HCT116 (cell line): ENCODE measurements at regions not wholly inside any gene's neighbourhood (a gene's known extent, or its start where the extent isn't known, plus 50 kb on each side); places are given as distances from the start of the nearest gene placed in this dataset.

Source experiments
- ATAC-seq: fragments of 200-7000 bp; cut with Tn5 transposase; 2 replicates; pipeline ENCODE4 v1.9.1; 2020; ENCODE audit warnings: mild to moderate bottlenecking, moderate library complexity
- BruUV-seq: library from RNA; stranded (reverse); fragments of 400-500 nt; replicated peaks from 2 replicates; lab custom pipeline; 2021; lab: Mats Ljungman, UMichigan
- CTCF ChIA-PET: fragments of 300-600 bp; sonication (Branson Sonifier 250); formaldehyde crosslinking; loops from one replicate; lab custom pipeline; 2021; ENCODE audit warnings: antibody characterized with exemption; lab: Charles Lee
- POLR2A ChIA-PET: fragments of 300-600, 350-600 bp; sonication (Branson Sonifier 250); formaldehyde crosslinking; loops from one replicate; lab custom pipeline; 2021; ENCODE audit warnings: antibody characterized with exemption; lab: Charles Lee
- RAD21 ChIA-PET, 2 experiments: fragments of 300-600 bp; sonication (Branson Sonifier 250); formaldehyde crosslinking; loops; one replicate each; lab custom pipeline; 2023; ENCODE audit warnings: low total read pairs in 2 of 2; ENCODE audit not compliant: uncharacterized antibody in 2 of 2, unreplicated experiment in 2 of 2, low non-redundant PET in 1 of 2; lab: Charles Lee
- DNase-seq: peaks from one replicate; pipeline ENCODE4 v3.0.0-alpha.2; 2010; ENCODE audit warnings: low read depth, low spot score
- H2AFZ ChIP-seq: fragments of 200-600 bp; shearing (Covaris generic), sonication (generic); 2 replicates; pipeline ENCODE4 v1.6.1; 2017; ENCODE audit warnings: low read depth, mixed run types, mixed read lengths, antibody characterized with exemption, low read length; ENCODE audit not compliant: poor library complexity, severe bottlenecking
- H3K27ac ChIP-seq: 2 replicates; pipeline ENCODE4 v1.5.1; 2012; ENCODE audit warnings: low read depth, low read length
- H3K27me3 ChIP-seq: fragments of 200-600 bp; sonication (generic); 2 replicates; pipeline ENCODE4 v1.6.1; 2016; ENCODE audit warnings: mixed run types, low read length, mixed read lengths; ENCODE audit not compliant: insufficient read depth
- H3K36me3 ChIP-seq, 2 experiments: fragments of 200-500 bp in 1 of 2; fragments of 200-600 bp in 1 of 2; sonication (Bioruptor generic) in 1 of 2; sonication (generic) in 1 of 2; 2 replicates each; pipeline versions ENCODE4 v1.5.1 to v1.6.1; 2014 to 2016; ENCODE audit warnings: low read length in 2 of 2, inconsistent platforms in 1 of 2, mixed read lengths in 1 of 2, mixed run types in 1 of 2; ENCODE audit not compliant: insufficient read depth in 2 of 2, control insufficient read depth in 1 of 2
- H3K4me1 ChIP-seq, 2 experiments: fragments of 200-600 bp in 1 of 2; sonication (generic) in 1 of 2; 2 replicates each; pipeline versions ENCODE4 v1.5.1 to v1.6.1; 2012 to 2017; ENCODE audit warnings: low read length in 2 of 2, inconsistent platforms in 1 of 2, mild to moderate bottlenecking in 1 of 2, mixed read lengths in 1 of 2, mixed run types in 1 of 2, moderate library complexity in 1 of 2; ENCODE audit not compliant: insufficient read depth in 2 of 2, control insufficient read depth in 1 of 2
- H3K4me2 ChIP-seq: fragments of 200-600 bp; sonication (generic); 2 replicates; pipeline ENCODE4 v1.6.1; 2017; ENCODE audit warnings: mixed run types, low read length, mixed read lengths
- H3K4me3 ChIP-seq, 2 experiments: fragments of 200-600 bp in 1 of 2; sonication (generic) in 1 of 2; replicated peaks in 1 of 2; 2 replicates each; pipeline ENCODE4 v1.5.1; 2011 to 2016; ENCODE audit warnings: low read length in 2 of 2, control low read depth in 1 of 2, low read depth in 1 of 2, mild to moderate bottlenecking in 1 of 2, mixed read lengths in 1 of 2, mixed run types in 1 of 2
- H3K79me2 ChIP-seq: fragments of 200-600 bp; sonication (generic); 2 replicates; pipeline ENCODE4 v1.6.1; 2017; ENCODE audit warnings: mild to moderate bottlenecking, mixed run types, low read length, moderate library complexity, mixed read lengths; ENCODE audit not compliant: insufficient read depth
- H3K9ac ChIP-seq: fragments of 200-600 bp; sonication (generic); 2 replicates; pipeline ENCODE4 v1.6.1; 2016; ENCODE audit warnings: low read length, mixed read lengths
- H3K9me2 ChIP-seq: fragments of 200-600 bp; sonication (generic), shearing (Covaris generic); 2 replicates; pipeline ENCODE4 v1.6.1; 2017; ENCODE audit warnings: mixed run types, mild to moderate bottlenecking, moderate library complexity; ENCODE audit not compliant: insufficient read depth
- H3K9me3 ChIP-seq, 2 experiments: fragments of 200-500 bp in 1 of 2; fragments of 200-600 bp in 1 of 2; sonication (Bioruptor generic) in 1 of 2; sonication (generic) in 1 of 2; 2 replicates each; pipeline ENCODE4 v1.6.1; 2014 to 2017; ENCODE audit warnings: low read length in 2 of 2, mixed read lengths in 2 of 2, inconsistent platforms in 1 of 2, low read depth in 1 of 2, mild to moderate bottlenecking in 1 of 2, mixed run types in 1 of 2, moderate library complexity in 1 of 2; ENCODE audit not compliant: control insufficient read depth in 1 of 2, insufficient read depth in 1 of 2
- H4K20me1 ChIP-seq: fragments of 200-600 bp; sonication (generic), shearing (Covaris generic); 2 replicates; pipeline ENCODE4 v1.6.1; 2017; ENCODE audit warnings: mixed run types, mild to moderate bottlenecking, moderate library complexity; ENCODE audit not compliant: insufficient read depth
- CTCF ChIP-seq, 3 experiments: fragments of 200-600 bp in 1 of 3; sonication (generic) in 1 of 3; IDR thresholded peaks in 2 of 3; conservative IDR thresholded peaks in 1 of 3; 2 replicates each; pipeline ENCODE4 v1.5.1; 2012 to 2017; ENCODE audit warnings: low read depth in 2 of 3, low read length in 2 of 3, antibody characterized with exemption in 1 of 3, borderline replicate concordance in 1 of 3, control low read depth in 1 of 3, mild to moderate bottlenecking in 1 of 3, mixed read lengths in 1 of 3, mixed run types in 1 of 3, moderate library complexity in 1 of 3; ENCODE audit not compliant: insufficient read depth in 1 of 3
- EGR1 ChIP-seq: IDR thresholded peaks from 2 replicates; pipeline ENCODE4 v1.6.1; 2012; ENCODE audit warnings: low read depth
- EZH2phosphoT487 ChIP-seq: fragments of 200-600 bp; IDR thresholded peaks from 2 replicates; pipeline ENCODE4 v1.6.1; 2018; ENCODE audit warnings: antibody characterized with exemption, borderline replicate concordance
- FOSL1 ChIP-seq: IDR thresholded peaks from 2 replicates; pipeline ENCODE4 v1.6.1; 2012; ENCODE audit warnings: low read depth
- JUND ChIP-seq: IDR thresholded peaks from 2 replicates; pipeline ENCODE4 v1.6.1; 2012
- SIN3A ChIP-seq: IDR thresholded peaks from 2 replicates; pipeline ENCODE4 v1.6.1; 2012; ENCODE audit warnings: low read depth
- SRF ChIP-seq: IDR thresholded peaks from 2 replicates; pipeline ENCODE4 v1.6.1; 2012; ENCODE audit warnings: low read depth
- TCF7L2 ChIP-seq: IDR thresholded peaks from 2 replicates; pipeline ENCODE4 v1.7.0; 2011; ENCODE audit warnings: borderline replicate concordance, inconsistent platforms; ENCODE audit not compliant: insufficient read depth, insufficient read length; ENCODE audit errors: extremely low read depth
- YY1 ChIP-seq: IDR thresholded peaks from 2 replicates; pipeline ENCODE4 v1.6.1; 2011; ENCODE audit warnings: low read length, low read depth, moderate library complexity, mild to moderate bottlenecking; ENCODE audit not compliant: insufficient replicate concordance; ENCODE audit errors: extremely low read depth
- intact Hi-C: fragments of 100-400 bp; cut with micrococcal nuclease; formaldehyde crosslinking; loops from 2 replicates; pipeline ENCODE4 v1.10.0; 2022

- TF ChIP-seq JUND (no peak), YY1 (no peak), TCF7L2 (no peak)
- TF ChIP-seq, all 23 proteins: peak for 0
Observed at GRCh38 chr5:143546394-143546793, 142.9 kb upstream of the NR3C1 start (continued).

- Histone ChIP-seq H3K9ac (no peak overlapping the region), H4K20me1 (no peaks in the 10 kb centered on the region), H3K9me2 (no peaks in the 10 kb centered on the region), H3K36me3 (no peaks in the 10 kb centered on the region), H3K27me3 (no peaks in the 10 kb centered on the region), H2AFZ (no peak overlapping the region), H3K4me2 (peak overlapping the region; percentile 7; the same call in 1 of the 2 replicates), H3K9me3 (peaks cover 0 to under 1% of the 10 kb centered on the region in 2 experiments; a peak in 1 of 4 replicates), H3K4me1 (peaks cover 6 to 15% of the 10 kb centered on the region in 2 experiments; a peak in 2 of 4 replicates), H3K4me3 (no peak overlapping the region), H3K27ac (no peak overlapping the region), H3K79me2 (no peaks in the 10 kb centered on the region)
- POLR2A ChIA-PET, result no interaction called here
- TF ChIP-seq CTCF (IDR thresholded peaks at IDR 0.05 in 2 of 3, conservative IDR thresholded peaks at IDR 0.05 in 1 of 3; ENCODE audit: borderline replicate concordance in 1 of 3, insufficient read depth in 1 of 3, low read depth in 2 of 3, low read length in 2 of 3) (no peak), EGR1 (no peak), FOSL1 (no peak), EZH2phosphoT487 (no peak), SRF (no peak), YY1 (no peak), SIN3A (no peak)
- intact Hi-C loops, result no loop called here
- CTCF ChIA-PET, result no interaction called here
- no TSS peak for BruUV-seq
- no peak for DNase-seq
- RAD21 ChIA-PET, result no interaction called here
- no peak for ATAC-seq
Observed at GRCh38 chr5:143544606-143545005, 141.1 kb upstream of the NR3C1 start.
